Gastrocnemius medialis (tissue), 4 donors: ENCODE measurements at regions not wholly inside any gene's neighbourhood (a gene's known extent, or its start where the extent isn't known, plus 50 kb on each side); places are given as distances from the start of the nearest gene placed in this dataset.

Experiments used
- CTCF ChIP-seq, 5 experiments: fragments of 450-650 bp in 3 of 5; fragments of 200-600 bp in 2 of 5; sonication (generic) in 2 of 5; IDR thresholded peaks in 4 of 5; conservative IDR thresholded peaks in 1 of 5; 1 replicate in 4 of 5; 2 replicates in 1 of 5; pipeline ENCODE4 v1.5.1; 2016 to 2019; ENCODE audit warnings: antibody characterized with exemption in 5 of 5, mild to moderate bottlenecking in 3 of 5, moderate library complexity in 3 of 5
- POLR2A ChIP-seq, 2 donors: fragments of 450-650 bp; IDR thresholded peaks; one replicate each; pipeline ENCODE4 v1.6.1; 2017; ENCODE audit warnings: antibody characterized with exemption in 2 of 2, mild to moderate bottlenecking in 2 of 2, moderate library complexity in 2 of 2

GRCh38 chr10:57657164-57657765, 610.4 kb downstream of the IPMK start:
- TF ChIP-seq CTCF (IDR thresholded peaks at IDR 0.05 in 4 of 5, conservative IDR thresholded peaks at IDR 0.05 in 1 of 5): peak in 3 of 5 experiments; percentile 19 to 38 (median 28)
- TF ChIP-seq POLR2A (IDR thresholded peaks at IDR 0.05): no peak
